ENCODE measurements at regions not wholly inside any gene's neighbourhood (a gene's known extent, or its start where the extent isn't known, plus 50 kb on each side); places are given as distances from the start of the nearest gene placed in this dataset.

DNA sequence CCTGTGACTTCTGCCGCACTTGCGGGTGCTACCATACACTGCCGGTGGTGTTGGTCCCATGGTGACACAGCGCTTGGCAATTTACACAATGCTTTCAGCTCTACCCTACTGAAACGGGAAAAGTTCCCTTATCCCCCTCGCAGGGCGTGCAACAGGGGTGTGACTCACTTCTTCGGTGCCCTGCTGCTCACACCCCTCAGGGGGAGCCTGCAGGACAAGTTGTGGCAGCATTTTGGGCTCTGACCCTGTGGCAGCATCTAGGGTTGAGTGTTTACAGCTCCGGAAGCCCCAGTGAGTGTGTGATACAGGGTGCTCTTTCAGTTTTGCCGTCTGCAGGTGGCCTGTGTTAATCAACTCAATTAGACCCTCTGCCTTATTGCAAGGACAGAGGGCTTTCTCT is 324.7 kb upstream of the RGMA start:
- Histone ChIP-seq H3K4me3 (ENCODE audit: low read depth, low read length) (no peak overlapping the region), H3K27me3 (replicated peaks) (no peaks in the 10 kb centered on the region), H3K36me3 (replicated peaks) (no peaks in the 10 kb centered on the region), H3K27ac (no peak overlapping the region)
- TF ChIP-seq, protein P1, sequence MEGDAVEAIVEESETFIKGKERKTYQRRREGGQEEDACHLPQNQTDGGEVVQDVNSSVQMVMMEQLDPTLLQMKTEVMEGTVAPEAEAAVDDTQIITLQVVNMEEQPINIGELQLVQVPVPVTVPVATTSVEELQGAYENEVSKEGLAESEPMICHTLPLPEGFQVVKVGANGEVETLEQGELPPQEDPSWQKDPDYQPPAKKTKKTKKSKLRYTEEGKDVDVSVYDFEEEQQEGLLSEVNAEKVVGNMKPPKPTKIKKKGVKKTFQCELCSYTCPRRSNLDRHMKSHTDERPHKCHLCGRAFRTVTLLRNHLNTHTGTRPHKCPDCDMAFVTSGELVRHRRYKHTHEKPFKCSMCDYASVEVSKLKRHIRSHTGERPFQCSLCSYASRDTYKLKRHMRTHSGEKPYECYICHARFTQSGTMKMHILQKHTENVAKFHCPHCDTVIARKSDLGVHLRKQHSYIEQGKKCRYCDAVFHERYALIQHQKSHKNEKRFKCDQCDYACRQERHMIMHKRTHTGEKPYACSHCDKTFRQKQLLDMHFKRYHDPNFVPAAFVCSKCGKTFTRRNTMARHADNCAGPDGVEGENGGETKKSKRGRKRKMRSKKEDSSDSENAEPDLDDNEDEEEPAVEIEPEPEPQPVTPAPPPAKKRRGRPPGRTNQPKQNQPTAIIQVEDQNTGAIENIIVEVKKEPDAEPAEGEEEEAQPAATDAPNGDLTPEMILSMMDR (IDR thresholded peaks at IDR 0.05; ENCODE audit: low read depth, low read length, missing control alignments) = no peak
- no peak for DNase-seq
- in situ Hi-C loops (cut with HindIII; ENCODE audit: low pct_ligation_motif_present, low sequenced_read_pairs) = no loop called here

DNA sequence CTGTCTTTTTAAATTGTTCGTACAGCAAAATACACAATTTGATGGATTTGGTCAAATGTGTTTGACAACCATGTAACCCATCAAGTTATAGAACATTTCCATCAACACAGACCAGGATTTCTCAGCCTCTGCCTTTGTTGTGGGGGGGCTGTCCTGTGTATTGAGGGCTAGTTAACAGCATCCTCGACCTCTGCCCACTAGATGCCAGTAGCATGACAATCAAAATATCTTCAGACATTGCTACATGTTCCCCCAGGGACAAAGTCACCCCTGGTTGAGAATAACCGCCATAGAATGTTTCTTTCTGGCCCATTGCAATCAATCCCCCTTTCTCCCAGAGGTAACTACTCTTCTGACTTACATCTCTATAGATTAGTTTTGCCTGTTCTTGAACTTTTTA is 310.1 kb upstream of the RGMA start:
- in situ Hi-C loops (cut with HindIII; ENCODE audit: low pct_ligation_motif_present, low sequenced_read_pairs) = no loop called here
- TF ChIP-seq, protein P1 (IDR thresholded peaks at IDR 0.05; ENCODE audit: low read depth, low read length, missing control alignments) = no peak
- Histone ChIP-seq H3K36me3 (replicated peaks) (no peaks in the 10 kb centered on the region), H3K27ac (no peak overlapping the region), H3K4me3 (ENCODE audit: low read depth, low read length) (no peak overlapping the region), H3K27me3 (replicated peaks) (no peaks in the 10 kb centered on the region)
- DNase-seq = no peak

DNA sequence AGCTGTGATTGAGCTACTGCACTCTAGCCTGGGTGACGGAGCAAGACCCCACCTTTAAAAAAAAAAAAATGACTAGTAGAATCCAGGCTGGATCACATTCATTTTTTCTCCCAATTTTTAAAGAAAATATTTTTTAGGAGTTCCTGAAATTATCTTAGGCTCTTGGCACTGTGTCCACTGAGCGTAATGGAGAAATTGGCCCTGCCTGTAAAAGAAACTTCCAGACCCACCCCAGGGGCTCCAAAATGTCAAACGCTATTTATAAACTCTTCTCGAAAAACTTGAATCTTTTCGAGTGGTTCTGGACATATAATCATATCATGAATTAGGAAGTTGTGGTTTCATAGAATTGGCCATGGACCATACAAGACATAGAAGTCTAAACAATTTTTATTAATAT is 300.2 kb upstream of the RGMA start:
- no peaks in the 10 kb centered on the region for H3K36me3 ChIP-seq (replicated peaks)
- no peaks in the 10 kb centered on the region for H3K27me3 ChIP-seq (replicated peaks)
- H3K4me3 ChIP-seq (ENCODE audit: low read depth, low read length) = no peak overlapping the region
- no peak overlapping the region for H3K27ac ChIP-seq
- no peak for DNase-seq
- in situ Hi-C loops (cut with HindIII; ENCODE audit: low pct_ligation_motif_present, low sequenced_read_pairs) = no loop called here
- TF ChIP-seq, protein P1 (IDR thresholded peaks at IDR 0.05; ENCODE audit: low read depth, low read length, missing control alignments) = no peak

DNA sequence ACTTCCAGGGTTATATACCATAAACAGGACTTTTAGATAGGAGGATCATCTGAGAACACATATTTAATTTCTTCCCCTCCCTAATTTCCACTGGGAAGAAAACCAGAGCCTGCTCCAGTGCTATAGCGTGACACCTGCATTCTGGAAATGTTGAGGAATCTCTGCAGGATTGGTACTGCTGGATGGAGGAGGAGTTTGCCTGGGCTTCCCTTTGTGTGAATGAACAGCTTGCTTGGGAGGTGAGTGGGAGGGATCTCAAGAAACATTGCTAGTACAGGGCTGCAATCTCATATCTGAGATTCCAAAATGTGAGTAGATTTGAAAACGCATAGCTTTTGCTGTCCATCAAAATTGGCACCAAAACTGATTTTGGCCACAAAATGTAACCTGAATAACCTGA is 295.9 kb upstream of the RGMA start:
- in situ Hi-C loops (cut with HindIII; ENCODE audit: low pct_ligation_motif_present, low sequenced_read_pairs) = no loop called here
- Histone ChIP-seq H3K27me3 (replicated peaks) (no peaks in the 10 kb centered on the region), H3K27ac (no peak overlapping the region), H3K36me3 (replicated peaks) (no peaks in the 10 kb centered on the region), H3K4me3 (ENCODE audit: low read depth, low read length) (no peak overlapping the region)
- TF ChIP-seq, protein P1 (IDR thresholded peaks at IDR 0.05; ENCODE audit: low read depth, low read length, missing control alignments) = no peak
- DNase-seq = no peak

DNA sequence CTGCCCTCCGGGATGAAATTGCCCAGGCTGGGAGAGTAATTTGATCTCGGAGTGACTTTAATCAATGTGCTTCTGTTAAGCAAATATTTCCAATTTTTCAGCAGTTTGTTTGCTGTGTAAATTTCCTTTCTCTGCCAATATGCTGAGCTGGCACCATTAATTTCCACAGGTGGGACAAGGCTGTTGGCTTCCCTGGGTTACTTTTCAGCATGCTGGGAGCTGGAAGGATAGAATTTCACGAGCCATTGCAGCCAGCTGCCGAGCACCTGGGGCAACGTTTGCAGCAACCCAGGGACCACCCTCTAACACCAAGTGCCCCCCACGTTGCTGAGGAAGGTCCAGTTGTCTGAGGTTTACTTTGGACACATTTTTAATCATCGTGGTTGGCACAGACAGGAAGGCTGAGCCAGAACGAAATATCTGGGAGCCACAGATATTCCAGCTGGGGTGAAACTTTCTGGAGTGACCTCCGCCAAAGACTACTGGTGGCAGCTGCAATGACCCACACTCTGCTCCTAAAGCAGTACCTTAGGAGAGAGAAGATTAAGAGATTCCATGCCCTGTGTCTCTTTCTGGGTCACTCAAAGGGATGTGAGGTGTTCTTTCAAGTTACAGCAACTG is 293.3 kb upstream of the RGMA start:
- Histone ChIP-seq H3K4me3 (ENCODE audit: low read depth, low read length) (no peak overlapping the region), H3K36me3 (replicated peaks) (no peaks in the 10 kb centered on the region), H3K27me3 (replicated peaks) (no peaks in the 10 kb centered on the region), H3K27ac (no peak overlapping the region)
- in situ Hi-C loops (cut with HindIII; ENCODE audit: low pct_ligation_motif_present, low sequenced_read_pairs) = no loop called here
- TF ChIP-seq, protein P1 (IDR thresholded peaks at IDR 0.05; ENCODE audit: low read depth, low read length, missing control alignments) = no peak
- no peak for DNase-seq

DNA sequence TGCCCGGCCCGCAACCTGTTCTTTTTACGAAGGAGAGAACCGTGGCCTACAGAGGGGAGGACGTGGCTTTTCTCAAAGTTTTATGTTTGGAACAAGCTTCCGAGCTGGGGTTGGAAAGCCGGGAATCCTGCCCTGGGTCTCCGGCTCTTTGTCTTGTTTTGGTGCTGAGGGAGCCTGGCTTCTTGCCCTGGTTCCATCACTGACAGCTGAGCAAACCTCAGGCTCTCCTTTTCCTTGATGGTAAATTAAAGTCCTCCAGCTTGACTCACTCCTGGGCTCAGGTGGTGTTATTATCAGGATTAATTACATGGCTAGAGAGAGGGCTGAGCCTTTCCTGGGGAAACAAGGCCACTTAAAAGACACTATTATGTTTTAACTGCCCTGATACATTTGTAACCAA is 289.5 kb upstream of the RGMA start:
- no peaks in the 10 kb centered on the region for H3K27me3 ChIP-seq (replicated peaks)
- in situ Hi-C loops (cut with HindIII; ENCODE audit: low pct_ligation_motif_present, low sequenced_read_pairs) = no loop called here

More for the DNA sequence above, 289.5 kb upstream of the RGMA start:
- Histone ChIP-seq H3K36me3 (replicated peaks) (no peaks in the 10 kb centered on the region), H3K27ac (no peak overlapping the region), H3K4me3 (ENCODE audit: low read depth, low read length) (no peak overlapping the region)
- TF ChIP-seq, protein P1 (IDR thresholded peaks at IDR 0.05; ENCODE audit: low read depth, low read length, missing control alignments) = no peak
- DNase-seq = no peak

Data from brain microvascular endothelial cell (primary cell).